Heart left ventricle (tissue), 13 donors: ENCODE measurements at regions not wholly inside any gene's neighbourhood (a gene's known extent, or its start where the extent isn't known, plus 50 kb on each side); places are given as distances from the start of the nearest gene placed in this dataset.

ENCODE experiments used
- POLR2A ChIP-seq, 2 donors: fragments of 450-650 bp; IDR thresholded peaks; one replicate each; pipeline ENCODE4 v1.6.1; 2017; ENCODE audit warnings: antibody characterized with exemption in 2 of 2, mild to moderate bottlenecking in 2 of 2, moderate library complexity in 2 of 2
- TF ChIP-seq, protein P1 (sequence below), 12 donors: fragments of 200-600 bp; sonication (generic) in 4 of 12; IDR thresholded peaks; one replicate each; pipeline versions ENCODE4 v1.5.0 to v1.8.0; 2018 to 2022; ENCODE audit warnings: antibody characterized with exemption in 12 of 12, mild to moderate bottlenecking in 5 of 12
- donor health status: ischemic (EF 13 %, LVEDD 7.1; RV severe dilation, severe dysfunction).
- donor health status: DM: no; HTN: yes; CAD: no.
- donor health status: DM: no; HTN: no; CAD: no.
- donor health status: ischemic (EF 25% LVEDD 6.9; RV normal size, moderate dysfunction).
- donor health status: ischemic (EF 25% LVEDD 5.7; RV mildly dilated, moderate dysfunction).
- donor health status: ischemic (EF 35%, LVEDD 5.7; RV mildly dilated, moderate dysfunction).
- donor health status: nonischemic (EF 11% LVEDD 7.7; RV severe dilation, severe dysfunction).
- donor health status: DM: yes; HTN: yes; CAD: no.
- donor health status: PGD.
- donor health status: ischemic (EF 29% LVEDD 5.4; RV normal size, mild dysfunction).
- donor health status: nonischemic (EF 23%, LVEDD 6.1; RV moderate dilation, normal function).

DNA sequence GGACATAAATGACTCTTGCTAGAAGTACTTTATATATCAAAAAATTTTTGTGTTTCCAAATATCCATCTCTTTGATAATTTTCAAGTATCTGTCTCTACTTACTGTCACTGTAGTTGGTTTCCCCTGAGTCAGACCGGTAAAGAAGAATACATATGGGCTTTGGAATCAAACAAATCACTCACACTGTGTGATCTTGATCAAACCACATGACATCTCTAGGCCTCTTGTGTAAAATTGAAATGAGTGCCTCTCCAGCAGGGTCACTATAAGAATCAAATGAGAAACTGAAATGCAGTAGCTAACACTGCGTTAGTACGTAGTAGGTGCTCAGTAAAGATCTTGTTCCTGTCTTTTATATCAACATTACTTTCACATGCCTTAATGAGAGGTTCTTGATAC is 314.6 kb upstream of the STT3B start:
- no peak for TF ChIP-seq POLR2A (IDR thresholded peaks at IDR 0.05)
- TF ChIP-seq, protein P1, sequence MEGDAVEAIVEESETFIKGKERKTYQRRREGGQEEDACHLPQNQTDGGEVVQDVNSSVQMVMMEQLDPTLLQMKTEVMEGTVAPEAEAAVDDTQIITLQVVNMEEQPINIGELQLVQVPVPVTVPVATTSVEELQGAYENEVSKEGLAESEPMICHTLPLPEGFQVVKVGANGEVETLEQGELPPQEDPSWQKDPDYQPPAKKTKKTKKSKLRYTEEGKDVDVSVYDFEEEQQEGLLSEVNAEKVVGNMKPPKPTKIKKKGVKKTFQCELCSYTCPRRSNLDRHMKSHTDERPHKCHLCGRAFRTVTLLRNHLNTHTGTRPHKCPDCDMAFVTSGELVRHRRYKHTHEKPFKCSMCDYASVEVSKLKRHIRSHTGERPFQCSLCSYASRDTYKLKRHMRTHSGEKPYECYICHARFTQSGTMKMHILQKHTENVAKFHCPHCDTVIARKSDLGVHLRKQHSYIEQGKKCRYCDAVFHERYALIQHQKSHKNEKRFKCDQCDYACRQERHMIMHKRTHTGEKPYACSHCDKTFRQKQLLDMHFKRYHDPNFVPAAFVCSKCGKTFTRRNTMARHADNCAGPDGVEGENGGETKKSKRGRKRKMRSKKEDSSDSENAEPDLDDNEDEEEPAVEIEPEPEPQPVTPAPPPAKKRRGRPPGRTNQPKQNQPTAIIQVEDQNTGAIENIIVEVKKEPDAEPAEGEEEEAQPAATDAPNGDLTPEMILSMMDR (IDR thresholded peaks at IDR 0.05) = no peak
